ENCODE measurements at regions not wholly inside any gene's neighbourhood (a gene's known extent, or its start where the extent isn't known, plus 50 kb on each side); places are given as distances from the start of the nearest gene placed in this dataset.
"Not testable (repeated sequence)": the region's sequence is repeated elsewhere in the genome, so short reads cannot be mapped to it uniquely, and the experiment has no call there.

DNA sequence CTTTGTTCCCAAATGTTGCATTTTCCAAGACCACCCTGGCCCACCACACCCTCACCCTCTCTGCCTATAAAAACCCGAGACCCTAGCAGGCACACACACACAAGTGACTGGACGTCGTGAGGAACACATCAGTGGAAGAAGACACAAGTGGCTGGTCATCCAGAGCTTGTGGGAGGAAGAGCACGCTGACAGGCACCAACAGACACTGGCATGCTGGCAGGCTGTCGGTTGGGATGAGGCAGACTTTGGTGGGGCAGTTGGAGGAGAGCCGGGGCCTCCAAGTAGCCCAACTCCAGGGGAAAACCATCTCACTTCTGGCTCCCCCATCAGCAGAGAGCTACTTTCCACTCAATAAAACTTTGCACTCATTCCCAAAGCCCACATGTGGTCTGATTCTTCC lies 225.5 kb upstream of the ZEB2 start:
- no peak for DNase-seq (ENCODE audit: low read depth)

DNA sequence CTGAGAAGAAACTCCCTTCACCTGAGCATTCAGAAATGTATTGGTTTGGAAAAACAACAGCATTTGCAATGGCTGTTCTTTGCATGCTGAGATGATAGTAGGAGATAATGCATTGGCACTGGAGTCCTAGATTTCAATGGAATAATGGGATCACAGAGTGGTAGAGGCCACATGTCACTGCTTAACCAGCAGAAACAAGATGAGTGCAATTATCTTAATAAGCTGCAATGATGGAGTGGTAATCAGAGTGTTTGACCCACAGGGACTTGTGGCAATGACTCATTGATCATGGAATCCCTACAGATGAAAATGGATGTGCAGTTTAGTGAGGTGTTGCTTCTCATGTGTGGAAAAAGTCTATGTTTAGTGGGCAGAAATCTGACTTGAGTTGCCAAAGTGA lies 218.8 kb upstream of the ZEB2 start:
- DNase-seq (ENCODE audit: low read depth), result no peak

DNA sequence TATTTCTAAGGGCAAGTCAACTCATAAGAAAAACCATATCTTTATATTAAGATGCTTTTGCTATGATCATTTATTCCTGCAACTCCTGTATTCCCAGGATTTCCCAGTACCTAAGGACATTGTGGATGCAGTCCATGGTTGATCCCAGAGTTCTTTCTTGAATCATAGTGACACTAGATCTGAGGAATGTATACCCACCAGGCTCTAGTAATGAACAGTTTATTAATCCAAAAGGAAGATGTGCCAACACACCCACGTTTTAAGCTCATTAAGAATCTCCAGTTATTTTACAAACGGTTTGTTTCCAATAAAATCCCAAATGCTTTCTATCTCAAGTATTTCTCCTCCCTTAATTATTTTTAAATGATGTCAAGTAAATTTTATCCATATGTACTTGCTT lies 210.8 kb upstream of the ZEB2 start:
- no peak for DNase-seq (ENCODE audit: low read depth)

DNA sequence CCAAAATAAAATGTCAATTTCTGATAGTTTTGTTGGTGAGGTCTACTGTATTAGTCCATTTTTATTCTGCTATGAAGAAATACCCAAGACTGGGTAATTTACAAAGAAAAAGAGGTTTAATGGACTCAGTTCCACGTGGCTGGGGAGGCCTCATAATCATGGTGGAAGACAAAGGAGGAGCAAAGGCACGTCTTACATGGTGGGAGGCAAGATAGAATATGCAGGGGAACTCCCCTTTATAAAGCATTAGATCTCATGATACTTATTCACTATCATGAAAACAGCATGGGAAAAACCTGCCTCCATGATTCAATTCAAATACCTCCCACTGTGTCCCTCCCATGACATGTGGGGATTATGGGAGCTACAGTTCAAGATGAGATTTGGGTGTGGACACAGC lies 204.5 kb upstream of the ZEB2 start:
- DNase-seq (ENCODE audit: low read depth), result not testable (repeated sequence)

DNA sequence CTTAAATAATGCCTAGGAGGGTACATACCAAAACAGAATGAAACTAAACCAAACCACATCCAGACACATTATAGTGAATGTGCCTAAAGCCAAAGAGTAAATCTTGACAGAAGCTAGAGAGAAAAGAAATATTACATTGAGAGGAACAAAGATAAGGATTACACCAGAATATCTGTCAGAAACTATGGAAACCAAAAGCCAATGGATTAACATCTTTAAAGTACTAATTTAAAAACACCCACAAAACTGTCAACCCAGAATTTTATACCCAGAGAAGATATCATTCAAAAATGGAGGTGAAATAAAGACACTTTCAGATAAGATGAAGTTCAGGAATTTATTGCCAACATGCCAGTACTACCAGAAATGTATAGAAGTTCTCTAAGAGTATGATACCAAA lies 198.5 kb upstream of the ZEB2 start:
- no peak for DNase-seq (ENCODE audit: low read depth)

DNA sequence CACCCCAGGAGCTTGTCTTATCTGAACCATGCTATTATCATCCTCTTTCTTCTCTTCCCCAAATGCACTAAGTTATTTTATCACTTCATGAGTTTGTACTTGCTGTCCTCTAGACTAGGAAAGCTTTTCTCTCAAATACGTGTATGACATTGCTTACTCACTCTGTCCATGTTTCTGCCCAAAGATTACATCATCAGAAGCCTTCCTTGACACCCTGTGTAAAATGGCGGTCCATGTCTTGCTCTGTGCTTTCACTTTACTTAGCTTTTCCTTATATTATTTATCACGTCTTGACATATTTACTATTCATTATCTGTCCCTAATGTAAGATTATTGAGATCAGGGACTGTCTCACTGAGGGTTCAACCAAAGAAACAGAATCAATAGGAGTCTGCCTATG lies 196.1 kb upstream of the ZEB2 start:
- DNase-seq (ENCODE audit: low read depth), result no peak

DNA sequence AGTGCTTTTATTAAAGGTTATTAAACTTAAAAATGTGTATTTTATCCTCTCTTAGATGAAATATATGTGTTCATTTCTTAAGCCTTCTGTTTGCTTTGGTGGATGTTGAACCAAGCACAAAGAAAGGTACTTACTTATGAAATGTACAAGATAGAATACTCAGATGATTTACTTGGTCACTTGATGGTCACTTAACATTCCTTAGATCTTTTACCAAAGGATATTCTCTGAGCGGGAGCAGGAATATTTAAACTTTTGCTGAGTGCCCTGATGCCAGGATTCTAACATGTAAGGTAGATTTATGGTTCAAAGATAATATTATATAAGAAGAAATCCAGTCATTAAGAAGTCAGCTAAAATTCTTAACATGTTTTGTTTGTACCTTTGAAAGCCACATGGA lies 193.5 kb upstream of the ZEB2 start:
- DNase-seq (ENCODE audit: low read depth), result no peak

DNA sequence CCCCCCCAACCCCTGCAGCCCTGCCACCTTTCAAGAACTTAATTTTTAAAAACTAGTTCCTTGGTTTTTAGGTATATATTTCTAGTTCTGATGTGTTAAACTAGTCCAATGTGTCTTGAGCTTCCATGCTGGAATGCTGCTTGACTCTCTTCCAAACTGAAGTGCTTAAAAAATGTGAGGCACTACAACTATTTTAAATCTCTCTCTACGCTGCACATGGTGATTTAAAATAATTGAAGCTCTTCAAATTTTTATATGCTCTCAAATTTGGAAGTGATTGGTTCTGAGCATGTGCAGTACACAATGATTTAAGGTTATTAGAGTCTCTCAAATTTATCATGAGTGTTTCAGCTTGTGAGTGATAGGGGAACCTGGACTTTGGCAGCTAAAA lies 192.6 kb upstream of the ZEB2 start:
- DNase-seq (ENCODE audit: low read depth), result no peak

DNA sequence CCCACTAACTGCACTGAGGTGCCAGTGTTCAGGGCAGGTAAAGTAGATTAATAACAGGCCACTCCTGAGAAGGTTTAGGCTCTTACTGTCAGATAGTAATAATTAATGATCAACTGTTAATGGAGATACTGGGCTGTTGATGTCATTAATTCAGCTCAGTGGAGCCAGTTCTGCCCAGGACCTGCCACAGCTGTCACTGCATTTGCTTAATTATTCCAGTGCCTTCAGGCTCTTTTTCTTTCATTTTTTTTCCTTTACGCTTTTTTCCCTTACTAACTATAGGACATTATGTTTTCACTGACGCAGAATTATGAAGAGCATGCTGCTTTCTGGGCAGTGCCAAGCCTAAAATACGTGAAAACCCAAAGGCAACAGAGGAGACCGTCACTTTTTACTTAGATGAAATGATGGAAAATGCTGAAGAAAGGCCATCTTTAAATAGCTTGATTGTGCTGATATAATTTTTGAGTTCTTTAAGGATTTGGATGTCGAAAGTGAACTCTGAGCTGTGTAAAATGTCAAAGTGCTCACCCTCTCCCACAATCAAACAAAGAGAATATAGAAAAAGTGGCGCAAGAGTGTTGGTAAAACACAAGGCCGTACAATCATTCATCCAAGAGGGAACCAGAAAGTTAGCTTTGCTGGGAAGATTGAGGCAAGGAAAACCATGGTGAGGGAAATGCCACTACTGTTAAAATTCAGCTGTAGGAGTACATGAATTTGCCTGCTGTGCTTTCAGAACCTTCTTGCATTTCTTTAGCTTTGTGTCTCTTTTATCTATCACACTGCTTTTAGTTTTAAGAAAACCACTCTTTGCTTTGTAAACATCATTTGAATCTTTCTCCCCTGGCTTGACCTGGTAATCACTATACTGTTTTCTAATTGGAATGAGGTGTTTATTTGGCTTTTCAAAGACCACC lies 192.0 kb upstream of the ZEB2 start:
- DNase-seq (ENCODE audit: low read depth), result no peak

DNA sequence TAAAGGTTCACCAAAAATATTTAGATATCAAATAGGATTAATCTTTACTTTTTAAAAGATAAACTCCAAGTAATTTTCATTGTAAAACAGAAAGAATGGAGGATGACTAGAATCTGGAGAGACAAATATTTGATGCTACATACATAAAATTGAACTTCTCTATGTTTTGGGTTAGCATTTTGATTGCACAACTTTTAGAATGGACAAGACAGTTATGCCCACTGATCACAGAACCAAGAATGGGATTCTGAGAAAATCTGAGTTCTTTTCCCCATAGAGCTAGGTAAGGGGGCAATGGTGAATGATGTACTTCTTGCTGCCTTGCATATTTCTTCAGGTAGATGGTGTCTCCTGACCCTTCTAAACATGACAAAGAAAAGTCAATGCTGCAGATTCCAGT lies 191.2 kb upstream of the ZEB2 start:
- no peak for DNase-seq (ENCODE audit: low read depth)

DNA sequence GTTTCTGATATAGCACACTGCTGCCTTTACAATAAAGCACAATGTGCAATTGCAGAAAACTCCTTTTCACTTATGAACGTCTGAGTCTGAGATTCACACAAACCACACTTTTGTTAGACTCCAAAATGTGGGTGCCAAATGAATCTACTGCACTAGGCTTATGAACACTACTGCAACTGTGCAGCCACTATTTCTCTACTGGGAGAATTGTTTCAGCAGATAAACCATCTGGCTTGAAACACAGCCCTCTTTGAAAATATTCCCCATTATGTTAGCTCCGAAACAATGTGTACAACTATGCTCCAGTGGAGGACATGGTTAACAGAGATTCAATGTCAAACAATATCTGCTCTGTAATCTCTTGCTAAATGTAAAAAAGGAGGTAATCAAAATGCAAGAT lies 188.7 kb upstream of the ZEB2 start:
- no peak for DNase-seq (ENCODE audit: low read depth)

DNA sequence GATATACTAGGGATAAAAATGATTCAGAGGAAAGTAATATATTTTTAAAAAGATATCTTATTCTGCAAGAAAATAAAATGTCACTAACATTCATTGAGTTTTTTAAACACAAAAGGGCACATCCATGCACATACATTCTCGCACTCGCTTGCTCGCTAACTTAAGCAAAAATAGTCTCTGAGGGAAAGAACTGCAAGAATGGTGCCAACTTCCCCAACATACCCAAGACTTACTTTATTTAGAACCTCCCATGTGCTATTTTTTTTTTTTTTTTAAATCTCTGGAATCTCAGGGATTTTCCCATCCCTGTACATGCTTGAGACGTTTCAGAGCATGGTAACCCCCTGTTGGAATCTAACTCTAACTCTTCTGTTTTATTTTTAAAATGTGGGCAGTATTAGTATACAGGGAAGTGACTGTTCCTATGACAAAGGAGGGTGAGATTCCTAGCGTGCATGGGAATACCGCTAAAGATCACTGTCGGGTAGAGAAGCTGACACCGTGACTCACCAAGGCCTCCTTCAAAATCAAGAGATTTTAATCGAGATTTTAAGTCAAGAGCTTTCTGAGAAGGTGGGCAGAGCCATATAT lies 187.9 kb upstream of the ZEB2 start:
- no peak for DNase-seq (ENCODE audit: low read depth)

DNA sequence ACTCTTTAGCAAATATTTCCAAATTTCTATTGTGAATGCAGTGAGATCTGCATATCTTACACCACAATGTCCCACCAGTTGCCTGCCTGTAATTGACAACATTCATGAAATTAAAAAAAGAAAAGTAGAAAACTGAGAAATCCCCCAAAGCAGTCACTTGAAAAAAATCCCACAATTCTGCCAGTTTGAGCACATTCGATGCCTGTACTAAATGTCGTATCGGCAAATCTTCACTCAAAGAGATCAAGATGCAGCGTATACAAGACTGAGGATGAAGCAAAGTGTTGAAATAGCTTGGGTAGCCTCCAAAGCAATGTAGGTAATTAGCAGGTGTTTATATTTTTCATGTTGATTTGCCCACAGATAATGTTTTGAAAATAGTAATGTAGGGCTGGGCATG lies 186.7 kb upstream of the ZEB2 start:
- DNase-seq (ENCODE audit: low read depth), result no peak

DNA sequence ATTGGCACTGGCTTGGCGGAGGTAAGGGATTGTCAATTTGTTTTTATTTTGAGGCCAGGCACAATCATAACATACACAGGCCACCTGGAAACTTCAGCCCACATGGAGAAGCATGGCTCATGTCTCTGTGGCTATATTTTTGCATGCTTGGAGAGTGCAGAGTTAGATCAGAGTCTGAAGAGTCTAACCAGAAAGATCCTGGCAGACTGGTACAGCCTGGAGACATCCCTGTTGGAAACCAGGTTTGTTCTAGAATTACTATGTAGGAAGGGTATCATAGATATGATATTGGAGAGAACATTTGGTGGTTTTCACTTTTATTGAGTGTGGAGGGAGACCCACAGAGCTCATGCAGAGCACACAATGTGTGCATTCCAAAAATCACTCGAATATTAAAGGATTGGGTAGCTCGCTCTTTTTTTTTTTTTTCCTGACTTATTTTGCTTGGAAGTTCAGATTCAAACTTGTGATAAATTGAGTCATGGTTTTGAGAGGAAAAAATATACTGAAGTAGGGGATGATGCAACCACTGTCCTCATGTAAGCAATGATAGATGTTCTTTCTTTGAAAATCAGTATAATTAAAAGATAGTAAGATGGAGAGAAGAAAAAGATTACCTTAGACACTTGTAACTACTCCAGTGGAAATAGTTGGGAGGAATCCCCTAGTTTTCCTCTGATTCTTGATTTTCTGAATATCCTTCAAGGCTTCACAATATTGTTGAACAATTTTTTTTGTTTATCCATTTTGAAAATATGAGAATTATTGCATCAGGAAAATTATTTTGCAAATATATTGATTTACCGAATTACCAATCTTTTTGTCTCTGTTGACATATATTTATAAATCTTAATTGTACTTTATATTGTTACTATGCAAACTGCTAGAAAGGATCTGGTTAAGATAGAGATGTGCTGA lies 185.7 kb upstream of the ZEB2 start:
- DNase-seq (ENCODE audit: low read depth), result no peak

DNA sequence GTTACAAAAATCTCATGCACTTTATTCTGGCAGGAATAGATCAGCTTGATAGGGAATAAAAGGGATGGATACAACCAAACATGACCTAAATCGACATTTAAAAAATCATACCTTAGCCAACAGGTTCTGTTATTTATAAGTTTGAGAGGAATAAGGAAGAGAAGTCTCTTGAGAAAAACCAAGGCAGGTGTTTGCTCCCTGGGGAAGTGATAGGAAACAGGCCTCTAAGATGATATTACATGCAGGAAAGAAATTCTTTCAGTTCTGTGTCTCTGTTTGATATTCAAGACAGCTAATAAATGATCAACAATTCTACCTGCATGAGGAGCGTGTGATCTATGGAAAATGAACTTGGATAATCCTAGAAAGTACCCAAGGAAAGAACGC lies 184.8 kb upstream of the ZEB2 start:
- no peak for DNase-seq (ENCODE audit: low read depth)

DNA sequence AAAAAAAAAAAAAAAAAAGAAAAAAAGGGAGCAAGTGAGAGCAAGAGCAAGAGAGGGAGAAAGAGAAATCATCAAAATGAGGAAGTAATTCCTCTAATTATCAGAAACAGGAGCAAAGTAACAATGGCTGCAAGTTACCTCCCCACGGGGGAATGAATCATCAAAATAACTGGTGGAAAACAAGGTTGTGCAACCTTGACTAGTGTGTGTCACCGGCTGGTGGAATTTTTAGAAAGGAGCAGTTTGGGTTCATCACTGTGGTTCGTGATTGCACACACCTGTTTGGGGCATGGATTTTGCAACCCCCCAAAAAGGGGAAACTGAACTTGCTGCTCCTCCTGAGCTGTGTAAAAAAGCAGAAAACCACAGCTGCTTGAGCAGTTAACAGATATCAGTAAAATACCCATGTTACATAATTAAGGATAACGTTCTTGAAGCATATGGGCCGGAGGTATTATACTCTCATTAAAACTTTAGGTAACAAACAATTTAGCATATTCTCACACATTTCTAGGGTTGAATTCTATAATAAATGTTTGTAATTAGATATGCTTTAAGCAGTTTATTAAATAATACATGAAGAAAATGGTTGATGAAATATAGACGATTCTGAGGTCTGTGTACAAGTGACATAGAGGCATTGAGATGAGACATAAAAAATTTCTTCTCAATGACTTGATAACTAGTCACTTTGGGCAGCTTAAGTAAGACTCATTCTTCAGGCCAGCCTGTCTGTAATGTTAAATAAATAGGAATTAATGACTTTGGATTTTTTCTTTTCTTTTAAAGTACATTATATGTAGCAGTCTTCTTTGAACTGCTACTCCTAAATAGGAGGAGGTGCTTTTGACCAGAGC lies 184.2 kb upstream of the ZEB2 start:
- DNase-seq (ENCODE audit: low read depth), result peak; percentile 60

DNA sequence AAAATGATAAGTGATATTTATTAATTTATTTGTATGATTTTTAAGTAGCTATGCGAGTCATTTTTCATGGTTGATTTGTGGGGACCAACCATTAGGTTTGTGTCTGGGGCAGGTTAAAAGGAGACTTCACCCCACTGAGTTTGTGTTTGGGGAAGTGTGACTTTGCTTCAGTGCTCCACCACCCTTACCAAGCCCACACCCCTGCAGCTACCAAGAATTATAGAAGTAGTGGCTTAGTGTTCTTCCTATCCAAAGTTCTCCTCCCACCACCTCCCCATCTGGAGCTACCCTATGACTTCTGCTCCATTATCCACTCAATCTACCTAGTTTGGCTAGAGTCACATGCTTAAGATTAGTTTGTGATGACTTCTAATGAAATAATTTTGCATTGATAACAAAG lies 182.1 kb upstream of the ZEB2 start:
- no peak for DNase-seq (ENCODE audit: low read depth)

DNA sequence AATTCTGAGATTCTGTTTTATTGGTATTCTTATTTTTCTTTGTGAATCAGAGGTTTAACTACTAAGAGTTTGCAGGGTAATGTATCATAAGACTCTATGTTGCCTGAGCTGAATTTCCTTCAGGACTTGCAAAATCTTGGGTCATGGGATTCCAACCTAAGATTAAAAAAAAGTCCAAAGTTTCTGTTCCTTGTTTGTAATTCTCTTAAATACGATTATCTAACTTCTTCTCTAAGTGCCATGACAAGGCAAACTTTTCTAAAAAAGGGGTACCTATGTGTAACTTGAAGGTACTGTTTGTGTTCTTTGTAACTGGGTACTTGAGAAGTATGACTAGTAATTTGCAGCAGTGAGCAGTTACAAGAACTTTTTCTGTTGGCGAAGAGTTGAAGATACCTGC lies 181.3 kb upstream of the ZEB2 start:
- DNase-seq (ENCODE audit: low read depth), result no peak

DNA sequence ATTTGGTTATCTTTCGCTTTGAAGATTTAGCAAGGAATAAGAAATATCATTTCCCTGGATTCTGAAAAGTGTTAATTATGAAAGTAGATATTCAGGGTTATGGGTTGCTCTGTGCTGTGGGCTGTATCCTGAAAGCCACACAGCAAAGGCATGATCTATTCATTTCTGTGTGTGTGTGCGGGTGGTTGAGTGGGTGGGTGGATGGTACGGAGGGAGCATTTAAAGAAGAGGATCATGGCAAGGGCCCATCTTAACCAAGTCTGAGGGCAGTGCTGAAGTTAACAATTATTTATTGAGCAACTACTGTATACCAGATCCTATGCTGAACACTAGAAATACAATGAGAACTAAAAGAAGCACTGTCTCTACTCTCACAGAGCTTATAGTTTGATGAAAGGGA lies 178.2 kb upstream of the ZEB2 start:
- DNase-seq (ENCODE audit: low read depth), result no peak

DNA sequence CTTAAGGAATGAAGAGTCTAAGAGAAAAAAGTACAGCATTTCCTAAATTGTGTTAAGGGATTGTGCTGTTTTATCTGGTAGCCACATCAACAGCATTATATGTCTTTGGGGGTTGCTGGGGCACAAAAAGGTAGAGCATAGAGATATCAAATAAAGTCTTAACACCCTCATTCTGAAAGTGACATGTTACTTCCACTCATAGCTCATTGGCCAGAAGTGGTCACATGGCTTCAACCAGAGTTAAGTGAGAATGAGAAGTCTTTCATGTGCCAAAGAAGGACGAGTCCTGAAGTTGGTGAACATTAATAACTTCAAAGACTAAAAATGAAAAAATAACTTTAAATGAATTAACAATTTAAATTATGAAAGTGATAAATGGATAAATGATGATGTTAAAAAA lies 175.7 kb upstream of the ZEB2 start:
- DNase-seq (ENCODE audit: low read depth), result no peak

DNA sequence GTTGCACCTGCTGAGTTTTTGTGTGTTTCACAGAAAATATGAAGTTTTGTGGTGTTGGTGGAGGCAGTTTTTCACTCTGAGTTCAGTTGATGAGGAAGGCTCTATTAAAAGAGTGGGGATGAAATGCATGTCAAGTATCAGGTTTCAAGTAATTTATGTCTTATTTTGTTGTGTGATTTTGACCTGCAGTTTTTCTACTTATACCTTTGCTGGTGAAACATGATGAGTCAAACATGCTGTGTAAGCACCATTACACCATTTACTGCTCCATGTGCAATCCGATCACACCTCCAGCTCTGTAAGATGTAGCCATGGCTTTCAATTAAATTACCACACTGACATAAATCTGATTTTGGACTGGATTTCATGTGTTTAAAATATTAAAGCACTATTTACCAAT lies 174.5 kb upstream of the ZEB2 start:
- no peak for DNase-seq (ENCODE audit: low read depth)

DNA sequence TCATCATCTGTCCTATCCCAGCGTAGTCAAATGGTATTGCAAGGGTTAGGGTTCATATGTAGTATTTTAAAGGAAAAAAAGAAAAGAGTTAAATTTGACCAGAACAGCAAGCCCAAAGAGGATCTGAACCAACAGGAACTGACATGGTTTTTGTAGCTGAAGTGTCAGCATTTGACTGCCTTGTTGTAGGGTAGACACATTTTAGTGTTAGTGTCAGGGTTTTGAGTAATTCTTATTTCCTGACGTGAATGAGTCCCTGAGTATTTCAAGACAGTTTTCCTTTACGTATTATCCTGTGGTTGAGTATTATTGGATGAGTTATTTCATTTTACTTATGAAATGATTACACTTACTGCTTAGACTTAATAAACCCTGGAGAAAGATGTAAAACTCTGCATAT lies 173.3 kb upstream of the ZEB2 start:
- no peak for DNase-seq (ENCODE audit: low read depth)
